HFF-Myc (cell line): ENCODE measurements at regions not wholly inside any gene's neighbourhood (a gene's known extent, or its start where the extent isn't known, plus 50 kb on each side); places are given as distances from the start of the nearest gene placed in this dataset.
"Not testable (repeated sequence)": the region's sequence is repeated elsewhere in the genome, so short reads cannot be mapped to it uniquely, and the experiment has no call there.

Experiments used
- DNase-seq: peaks from one replicate; pipeline ENCODE4 v3.0.0-alpha.2; 2011; ENCODE audit warnings: low read depth; ENCODE audit errors: extremely low read depth
- H3K4me3 ChIP-seq: replicated peaks from 2 replicates; pipeline ENCODE4 v1.5.1; 2011; ENCODE audit warnings: low read depth, mild to moderate bottlenecking, control low read depth, low read length
- CTCF ChIP-seq: IDR thresholded peaks from 2 replicates; pipeline ENCODE4 v1.5.1; 2012; ENCODE audit warnings: mild to moderate bottlenecking, low read depth, low read length, control low read depth; ENCODE audit errors: missing control alignments

- H3K4me3 ChIP-seq, result no peak overlapping the region
- no peak for DNase-seq
- no peak for TF ChIP-seq CTCF
Observed at GRCh38 chr6:125637207-125637606, 112.2 kb upstream of the HEY2 start.

DNA sequence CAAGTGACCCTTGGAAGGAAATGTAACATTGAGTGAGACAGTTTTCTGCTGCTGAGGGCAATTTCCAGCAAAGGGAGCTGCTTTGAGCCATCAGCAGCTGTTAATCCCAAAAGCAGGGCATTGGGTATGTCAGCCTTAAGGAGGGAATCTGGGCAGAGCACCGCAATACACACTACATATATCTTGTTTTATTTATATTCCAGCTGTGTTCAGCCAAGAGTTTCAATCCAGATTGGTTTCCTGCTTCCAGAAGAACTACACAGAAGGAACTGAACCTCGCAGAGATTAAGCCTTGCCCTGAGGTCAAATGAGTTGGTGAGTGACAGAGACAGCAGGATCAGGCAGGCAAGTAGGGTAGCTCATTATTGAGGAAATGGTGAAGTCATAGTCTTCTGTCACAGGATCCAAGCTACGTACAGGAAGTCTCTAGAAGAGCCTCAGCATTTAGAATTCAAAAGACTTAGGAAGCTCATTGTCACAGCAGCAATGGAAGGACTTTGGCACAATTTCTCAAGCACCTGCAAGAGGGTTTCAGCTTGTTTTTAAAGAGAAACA lies 109.9 kb upstream of the HEY2 start:
- H3K4me3 ChIP-seq, result no peak overlapping the region
- DNase-seq, result no peak
- no peak for TF ChIP-seq CTCF

DNA sequence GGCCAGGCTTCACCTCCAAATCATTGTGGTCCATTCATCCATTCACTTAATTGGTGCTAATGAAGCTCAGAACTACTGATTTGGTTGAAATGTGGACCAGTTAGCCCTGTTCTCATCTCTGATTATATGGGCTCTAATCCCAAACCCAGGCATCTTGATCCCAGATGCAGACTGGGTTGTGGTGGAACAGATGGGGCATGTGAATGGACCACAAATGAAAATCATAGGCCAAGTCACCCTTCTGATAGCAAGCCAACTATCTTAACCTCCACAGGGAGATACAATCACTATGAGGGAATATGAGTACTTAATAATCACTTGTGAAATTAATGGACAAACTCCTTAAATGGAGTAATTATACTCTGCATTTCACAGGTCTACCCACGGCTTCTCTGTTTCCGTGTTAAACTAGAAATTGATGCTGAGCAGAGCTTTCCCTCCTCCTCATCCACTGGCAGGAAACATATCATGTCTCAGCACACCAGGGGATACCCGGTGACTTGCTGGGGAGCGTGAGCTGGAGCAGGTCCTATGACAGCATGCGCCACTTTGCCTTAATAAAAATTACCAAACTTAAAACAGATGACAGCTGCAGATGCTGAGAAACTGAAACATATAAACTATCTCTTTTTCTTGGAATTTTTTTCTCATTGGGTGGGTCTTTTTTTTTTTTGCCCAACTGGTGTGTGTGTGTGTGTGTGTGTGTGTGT lies 108.8 kb upstream of the HEY2 start:
- DNase-seq, result peak; percentile 12
- no peak for TF ChIP-seq CTCF
- no peak overlapping the region for H3K4me3 ChIP-seq

GRCh38 chr6:125643967-125644661 lies 105.3 kb upstream of the HEY2 start:
- not testable (repeated sequence) for H3K4me3 ChIP-seq, DNase-seq

GRCh38 chr6:125647391-125647790 lies 102.0 kb upstream of the HEY2 start:
- TF ChIP-seq CTCF, result no peak
- H3K4me3 ChIP-seq, result no peak overlapping the region
- no peak for DNase-seq

- not testable (repeated sequence) for H3K4me3 ChIP-seq, DNase-seq
Observed at GRCh38 chr6:125653752-125654151, 95.7 kb upstream of the HEY2 start.

DNA sequence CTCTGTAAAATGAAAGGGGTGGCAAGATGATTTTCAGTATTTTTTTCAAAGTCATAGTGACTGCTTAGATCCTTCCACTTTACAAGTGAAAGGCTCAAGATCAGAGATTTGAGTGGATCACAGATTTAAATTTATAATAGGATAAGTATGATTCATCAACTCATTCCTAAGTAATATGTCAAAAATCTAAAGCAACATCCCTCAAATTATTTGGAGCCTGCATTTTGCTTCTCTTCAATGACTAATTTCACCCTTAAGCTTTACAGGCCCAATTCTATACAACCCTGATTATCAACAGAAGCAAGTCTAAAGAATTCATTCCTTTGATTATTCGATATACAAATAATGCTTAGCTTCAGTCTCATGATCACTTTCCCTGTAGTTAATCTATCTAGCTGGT lies 93.9 kb upstream of the HEY2 start:
- DNase-seq, result no peak
- H3K4me3 ChIP-seq, result no peak overlapping the region
- no peak for TF ChIP-seq CTCF
